GM23248 (cell line): ENCODE measurements at regions not wholly inside any gene's neighbourhood (a gene's known extent, or its start where the extent isn't known, plus 50 kb on each side); places are given as distances from the start of the nearest gene placed in this dataset.

ENCODE experiments used
- DNase-seq: peaks from one replicate; pipeline ENCODE4 v3.0.0-alpha.2; 2015
- H2AFZ ChIP-seq: fragments of 200-600 bp; sonication (generic); 2 replicates; pipeline ENCODE4 v1.6.1; 2016; ENCODE audit warnings: antibody characterized with exemption
- H3F3A ChIP-seq: fragments of 200-600 bp; sonication (generic); 2 replicates; pipeline ENCODE4 v1.6.1; 2016; ENCODE audit warnings: mild to moderate bottlenecking, antibody characterized with exemption, mixed run types; ENCODE audit not compliant: insufficient read depth
- H3K27ac ChIP-seq: fragments of 200-600 bp; sonication (generic); 2 replicates; pipeline ENCODE4 v1.5.1; 2016; ENCODE audit warnings: mild to moderate bottlenecking
- H3K27me3 ChIP-seq: fragments of 200-600 bp; sonication (generic); replicated peaks from 2 replicates; pipeline ENCODE4 v1.6.1; 2016; ENCODE audit warnings: mild to moderate bottlenecking; ENCODE audit not compliant: insufficient read depth
- H3K36me3 ChIP-seq: fragments of 200-600 bp; sonication (generic); 2 replicates; pipeline ENCODE4 v1.6.1; 2016; ENCODE audit warnings: low read depth, mild to moderate bottlenecking
- H3K4me1 ChIP-seq: fragments of 200-600 bp; sonication (generic); 2 replicates; pipeline ENCODE4 v1.6.1; 2016; ENCODE audit warnings: mild to moderate bottlenecking; ENCODE audit not compliant: insufficient read depth
- H3K4me2 ChIP-seq: fragments of 200-600 bp; sonication (generic); one replicate; pipeline ENCODE4 v1.6.1; 2016; ENCODE audit warnings: mild to moderate bottlenecking; ENCODE audit not compliant: unreplicated experiment
- H3K4me3 ChIP-seq: fragments of 200-600 bp; sonication (generic); 2 replicates; pipeline ENCODE4 v1.5.1; 2016; ENCODE audit warnings: mild to moderate bottlenecking
- H3K79me2 ChIP-seq: fragments of 200-600 bp; sonication (generic); 2 replicates; pipeline ENCODE4 v1.6.1; 2016; ENCODE audit warnings: mild to moderate bottlenecking; ENCODE audit not compliant: insufficient read depth
- H3K9ac ChIP-seq: fragments of 200-600 bp; sonication (generic); 2 replicates; pipeline ENCODE4 v1.6.1; 2016; ENCODE audit warnings: mild to moderate bottlenecking
- H3K9me2 ChIP-seq: fragments of 200-600 bp; sonication (generic); 2 replicates; pipeline ENCODE4 v1.6.1; 2016; ENCODE audit warnings: mixed run types, mild to moderate bottlenecking, moderate library complexity; ENCODE audit not compliant: insufficient read depth
- H3K9me3 ChIP-seq: fragments of 200-600 bp; sonication (generic); one replicate; pipeline ENCODE4 v1.6.1; 2017; ENCODE audit warnings: low read depth
- H4K20me1 ChIP-seq: fragments of 200-600 bp; sonication (generic); 2 replicates; pipeline ENCODE4 v1.6.0; 2016; ENCODE audit not compliant: insufficient read depth
- EZH2 ChIP-seq: fragments of 200-600 bp; sonication (generic); IDR thresholded peaks from 2 replicates; pipeline ENCODE4 v1.6.1; 2018; ENCODE audit warnings: antibody characterized with exemption, mild to moderate bottlenecking; ENCODE audit not compliant: insufficient read depth, poor library complexity, severe bottlenecking
- EZH2phosphoT487 ChIP-seq: fragments of 200-600 bp; sonication (generic); IDR thresholded peaks from 2 replicates; pipeline ENCODE4 v1.6.1; 2018; ENCODE audit warnings: antibody characterized with exemption, moderate library complexity, mild to moderate bottlenecking, low read depth; ENCODE audit not compliant: insufficient read depth
- WGBS, 2 experiments: methylation state at CpG; one replicate each; pipeline ENCODE4 v1.1.6; 2015 to 2017; ENCODE audit warnings: low lambda C conversion rate in 2 of 2, low coverage in 1 of 2; ENCODE audit errors: missing lambda C conversion rate in 2 of 2; 5-methylcytosine and 5-hydroxymethylcytosine counted together
- in situ Hi-C: fragments of 300-500 bp; cut with MboI; formaldehyde crosslinking; loops from 2 replicates; pipeline ENCODE4 v1.15.0; 2020

DNA sequence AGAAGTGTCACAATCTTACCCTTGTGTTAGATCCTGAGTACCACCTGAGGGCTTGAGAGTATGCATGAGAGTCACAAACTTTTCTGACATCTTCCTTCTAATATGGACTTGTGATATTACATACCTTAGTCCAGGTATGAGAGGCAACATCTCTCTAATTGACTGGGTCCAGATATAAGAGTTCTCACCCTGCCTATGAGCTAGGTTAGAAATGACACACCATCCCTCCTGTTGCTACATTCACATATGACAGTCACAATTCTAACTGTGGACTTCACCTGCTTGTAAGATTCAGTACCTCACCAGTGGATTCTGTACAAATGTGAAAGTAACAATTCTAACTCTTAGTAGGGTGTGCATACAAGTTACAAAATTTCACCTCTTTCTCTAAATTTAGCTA is 245.2 kb downstream of the RPS4Y2 start:
- H4K20me1 ChIP-seq, result no peaks in the 10 kb centered on the region
- H3K36me3 ChIP-seq, result no peaks in the 10 kb centered on the region
- H2AFZ ChIP-seq, result no peak overlapping the region
- H3F3A ChIP-seq, result no peaks in the 10 kb centered on the region
- no peak overlapping the region for H3K9ac ChIP-seq
- in situ Hi-C loops, result no loop called here
- no peaks in the 10 kb centered on the region for H3K27me3 ChIP-seq
- no peak for DNase-seq
- no peaks in the 10 kb centered on the region for H3K9me2 ChIP-seq
- no peak for TF ChIP-seq EZH2
- no peak for TF ChIP-seq EZH2phosphoT487
- H3K79me2 ChIP-seq, result no peaks in the 10 kb centered on the region
- H3K27ac ChIP-seq, result no peak overlapping the region
- H3K9me3 ChIP-seq, result no peaks in the 10 kb centered on the region
- H3K4me1 ChIP-seq, result no peaks in the 10 kb centered on the region
- no peak overlapping the region for H3K4me3 ChIP-seq
- H3K4me2 ChIP-seq, result no peak overlapping the region

DNA sequence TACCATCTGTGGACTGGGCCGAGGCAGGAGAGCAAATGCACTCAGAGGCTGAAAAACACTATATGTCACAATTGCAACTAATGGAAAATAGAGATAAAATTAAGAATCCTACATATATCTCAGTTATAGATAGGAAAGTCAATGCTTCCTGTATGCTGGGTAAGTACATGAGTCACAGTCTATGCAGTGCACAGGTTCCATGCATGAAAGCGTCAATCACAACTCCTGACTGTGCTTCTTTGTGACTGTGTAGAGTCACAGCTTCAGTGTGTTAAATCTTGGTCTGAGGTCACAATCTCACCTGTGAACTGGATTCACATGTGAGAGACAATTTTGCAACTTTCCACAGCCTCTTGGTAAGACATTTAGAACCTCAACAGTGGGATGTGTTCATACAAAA is 247.2 kb downstream of the RPS4Y2 start:
- H2AFZ ChIP-seq, result no peak overlapping the region
- DNase-seq, result no peak
- no peak overlapping the region for H3K9ac ChIP-seq
- no peaks in the 10 kb centered on the region for H3K4me1 ChIP-seq
- in situ Hi-C loops, result no loop called here
- H3K27ac ChIP-seq, result no peak overlapping the region
- no peaks in the 10 kb centered on the region for H3K9me3 ChIP-seq
- H3F3A ChIP-seq, result no peaks in the 10 kb centered on the region
- H3K27me3 ChIP-seq, result no peaks in the 10 kb centered on the region
- no peaks in the 10 kb centered on the region for H3K79me2 ChIP-seq
- no peak overlapping the region for H3K4me2 ChIP-seq
- no peak overlapping the region for H3K4me3 ChIP-seq
- TF ChIP-seq EZH2phosphoT487 (no peak), EZH2 (no peak)
- H4K20me1 ChIP-seq, result no peaks in the 10 kb centered on the region
- H3K9me2 ChIP-seq, result no peaks in the 10 kb centered on the region
- H3K36me3 ChIP-seq, result no peaks in the 10 kb centered on the region
- WGBS, 2 experiments, result 17 to 19% methylated on average over 2 of the region's 2 CpGs

DNA sequence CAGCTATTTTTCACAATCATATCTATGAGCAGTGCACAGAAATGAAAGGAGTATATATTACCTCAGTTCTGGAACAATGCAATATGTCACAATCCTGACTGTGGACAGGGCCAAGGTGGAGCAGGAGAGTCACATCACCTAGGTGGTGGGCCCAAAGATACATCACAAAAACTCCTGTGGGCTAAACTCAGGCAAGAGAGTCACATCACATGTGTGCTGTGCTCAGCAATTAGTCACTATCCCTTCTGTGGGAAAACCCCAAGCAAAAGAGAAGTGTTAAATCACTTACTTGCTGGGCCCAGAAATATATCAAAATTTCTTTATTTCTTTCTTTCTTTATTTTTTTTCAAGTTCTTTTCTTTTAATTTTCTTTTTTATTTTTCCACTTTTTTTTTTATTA is 249.6 kb downstream of the RPS4Y2 start:
- Histone ChIP-seq H3F3A (no peaks in the 10 kb centered on the region), H3K36me3 (no peaks in the 10 kb centered on the region), H2AFZ (no peak overlapping the region), H3K9ac (no peak overlapping the region), H3K9me2 (no peaks in the 10 kb centered on the region), H3K4me1 (no peaks in the 10 kb centered on the region), H3K9me3 (no peaks in the 10 kb centered on the region), H4K20me1 (no peaks in the 10 kb centered on the region), H3K4me2 (no peak overlapping the region), H3K27ac (no peak overlapping the region), H3K27me3 (no peaks in the 10 kb centered on the region), H3K4me3 (no peak overlapping the region), H3K79me2 (no peaks in the 10 kb centered on the region)
- TF ChIP-seq EZH2phosphoT487, result no peak
- no peak for TF ChIP-seq EZH2
- in situ Hi-C loops, result no loop called here
- DNase-seq, result no peak

DNA sequence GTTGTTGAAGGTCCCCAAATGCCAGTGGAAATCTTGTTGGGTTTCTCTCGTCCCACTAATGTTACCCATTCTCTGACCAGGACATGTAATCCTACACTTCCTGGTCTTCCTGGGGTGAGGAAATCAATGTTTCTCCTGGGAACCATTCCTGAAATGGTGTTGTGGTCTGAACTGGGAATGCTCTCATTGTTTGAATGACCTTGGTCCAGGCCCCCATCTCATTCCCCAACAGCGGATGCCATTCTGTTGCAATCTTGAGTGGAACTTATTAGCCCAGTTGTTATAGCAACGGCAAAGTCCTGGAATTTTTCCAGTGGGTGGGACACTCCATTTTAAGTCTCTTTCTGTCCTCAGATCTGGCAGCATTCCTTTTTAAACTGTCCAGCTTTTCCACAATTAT is 265.9 kb downstream of the RPS4Y2 start:
- Histone ChIP-seq H3K4me2 (no peak overlapping the region), H3K79me2 (no peaks in the 10 kb centered on the region), H2AFZ (no peak overlapping the region), H4K20me1 (no peaks in the 10 kb centered on the region), H3K9ac (no peak overlapping the region), H3K4me1 (no peaks in the 10 kb centered on the region), H3F3A (no peaks in the 10 kb centered on the region), H3K27me3 (no peaks in the 10 kb centered on the region), H3K9me3 (no peaks in the 10 kb centered on the region), H3K4me3 (no peak overlapping the region), H3K9me2 (no peaks in the 10 kb centered on the region), H3K36me3 (no peaks in the 10 kb centered on the region), H3K27ac (no peak overlapping the region)
- in situ Hi-C loops, result loop anchor here (10.0 kb wide), 1 partner anchor 53 kb away; no protein-coding TSS in a partner anchor
- no peak for DNase-seq
- TF ChIP-seq EZH2 (no peak), EZH2phosphoT487 (no peak)
- WGBS, 2 experiments, result 22 to 33% methylated on average over 3 of the region's 3 CpGs

DNA sequence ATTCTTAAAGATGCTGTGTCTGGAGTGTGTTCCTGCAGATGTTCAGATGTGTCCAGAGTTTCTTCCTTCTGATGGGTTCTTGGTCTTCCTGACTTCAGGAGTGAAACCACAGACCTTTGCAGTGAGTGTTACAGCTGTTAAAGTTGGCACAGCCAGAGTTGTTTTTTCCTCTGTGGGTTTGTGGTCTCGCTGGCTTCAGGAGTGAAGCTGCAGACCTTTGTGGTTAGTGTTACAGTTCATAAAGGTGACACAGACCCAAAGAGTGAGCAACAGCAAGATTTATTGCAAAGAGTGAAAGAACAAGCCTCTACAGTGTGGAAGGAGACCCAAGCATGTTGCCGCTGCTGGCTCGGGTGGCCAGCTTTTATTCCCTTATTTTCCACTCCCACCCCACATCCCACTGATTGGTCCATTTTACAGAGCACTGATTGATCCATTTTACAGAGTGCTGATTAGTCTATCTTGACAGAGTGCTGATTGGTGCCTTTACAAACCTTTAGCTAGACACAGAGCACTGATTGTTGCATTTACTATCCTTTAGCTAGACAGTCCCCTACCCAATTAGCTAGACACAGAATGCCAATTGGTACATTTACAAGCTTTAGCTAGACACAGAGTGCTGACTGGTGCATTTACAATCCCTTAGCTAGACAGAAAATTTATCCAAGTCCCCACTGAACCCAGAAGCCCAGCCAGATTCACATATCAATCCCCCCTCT is 266.6 kb downstream of the RPS4Y2 start:
- Histone ChIP-seq H3K79me2 (no peaks in the 10 kb centered on the region), H3K9ac (no peak overlapping the region), H3K9me2 (no peaks in the 10 kb centered on the region), H3K9me3 (no peaks in the 10 kb centered on the region), H3K4me2 (no peak overlapping the region), H3K27ac (no peak overlapping the region), H3K4me1 (no peaks in the 10 kb centered on the region), H2AFZ (no peak overlapping the region), H3F3A (no peaks in the 10 kb centered on the region), H3K4me3 (no peak overlapping the region), H3K27me3 (no peaks in the 10 kb centered on the region), H4K20me1 (no peaks in the 10 kb centered on the region), H3K36me3 (no peaks in the 10 kb centered on the region)
- no peak for TF ChIP-seq EZH2
- no peak for TF ChIP-seq EZH2phosphoT487
- DNase-seq, result no peak
- in situ Hi-C loops, result loop anchor here (10.0 kb wide), 1 partner anchor 52 kb away; no protein-coding TSS in a partner anchor
- WGBS, 2 experiments, result 33 to 56% methylated on average over 2 to 3 of the region's 3 CpGs
